ENCODE measurements at regions not wholly inside any gene's neighbourhood (a gene's known extent, or its start where the extent isn't known, plus 50 kb on each side); places are given as distances from the start of the nearest gene placed in this dataset.

DNA sequence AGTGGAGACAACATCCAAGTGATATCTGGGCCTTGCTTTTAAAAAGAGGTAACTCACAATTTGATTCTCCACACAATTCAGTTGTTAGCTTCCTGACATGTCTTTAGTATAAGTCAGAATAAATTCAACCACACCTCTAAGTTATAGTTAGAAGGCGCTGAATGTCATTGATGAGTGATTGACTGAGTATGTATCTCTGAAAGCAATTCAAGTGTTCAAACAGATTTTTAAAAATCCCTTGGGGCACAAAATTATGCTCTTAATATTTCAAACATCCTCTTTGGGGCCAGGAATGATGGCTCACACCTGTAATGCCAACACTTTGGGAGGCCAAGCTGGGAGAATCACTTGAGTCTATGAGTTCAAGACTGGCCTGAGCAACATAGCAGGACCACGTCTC is 137.0 kb upstream of the PRR20A start:
- no peak overlapping the region for H3K4me3 ChIP-seq
- H3K9me3 ChIP-seq = no peaks in the 10 kb centered on the region
- intact Hi-C loops (cut with DNase I) = no loop called here
- no peaks in the 10 kb centered on the region for H3K4me1 ChIP-seq
- no peaks in the 10 kb centered on the region for H3K36me3 ChIP-seq
- H3K27ac ChIP-seq = no peak overlapping the region
- H3K27me3 ChIP-seq = no peaks in the 10 kb centered on the region
- no peak for DNase-seq
- TF ChIP-seq POLR2AphosphoS5 (IDR thresholded peaks at IDR 0.05) (no peak), EP300 (IDR thresholded peaks at IDR 0.05) (no peak), POLR2A (IDR thresholded peaks at IDR 0.05) (no peak)
- TF ChIP-seq, protein P1, sequence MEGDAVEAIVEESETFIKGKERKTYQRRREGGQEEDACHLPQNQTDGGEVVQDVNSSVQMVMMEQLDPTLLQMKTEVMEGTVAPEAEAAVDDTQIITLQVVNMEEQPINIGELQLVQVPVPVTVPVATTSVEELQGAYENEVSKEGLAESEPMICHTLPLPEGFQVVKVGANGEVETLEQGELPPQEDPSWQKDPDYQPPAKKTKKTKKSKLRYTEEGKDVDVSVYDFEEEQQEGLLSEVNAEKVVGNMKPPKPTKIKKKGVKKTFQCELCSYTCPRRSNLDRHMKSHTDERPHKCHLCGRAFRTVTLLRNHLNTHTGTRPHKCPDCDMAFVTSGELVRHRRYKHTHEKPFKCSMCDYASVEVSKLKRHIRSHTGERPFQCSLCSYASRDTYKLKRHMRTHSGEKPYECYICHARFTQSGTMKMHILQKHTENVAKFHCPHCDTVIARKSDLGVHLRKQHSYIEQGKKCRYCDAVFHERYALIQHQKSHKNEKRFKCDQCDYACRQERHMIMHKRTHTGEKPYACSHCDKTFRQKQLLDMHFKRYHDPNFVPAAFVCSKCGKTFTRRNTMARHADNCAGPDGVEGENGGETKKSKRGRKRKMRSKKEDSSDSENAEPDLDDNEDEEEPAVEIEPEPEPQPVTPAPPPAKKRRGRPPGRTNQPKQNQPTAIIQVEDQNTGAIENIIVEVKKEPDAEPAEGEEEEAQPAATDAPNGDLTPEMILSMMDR (IDR thresholded peaks at IDR 0.05) = no peak
- WGBS, 2 donors = 58 to 89% methylated on average over 2 of the region's 2 CpGs

DNA sequence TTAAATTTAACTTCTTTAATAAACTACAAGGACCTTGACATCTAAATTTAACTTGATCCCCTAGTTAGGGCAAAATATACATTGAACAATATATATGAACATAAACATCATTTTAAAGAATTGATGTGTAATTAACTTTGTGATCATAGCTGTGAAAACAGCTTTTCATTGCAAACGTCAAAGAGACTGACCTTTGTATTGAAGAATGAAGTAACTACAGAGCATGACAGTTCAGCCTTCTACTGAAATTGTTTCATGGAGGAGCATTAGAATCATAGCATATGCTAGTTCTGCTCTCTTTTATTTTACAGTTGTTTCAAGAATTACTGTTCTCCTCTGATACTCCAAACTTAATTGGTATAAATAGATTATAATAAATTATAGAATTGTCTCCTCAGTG is 123.4 kb upstream of the PRR20A start:
- intact Hi-C loops (cut with DNase I) = no loop called here
- TF ChIP-seq POLR2AphosphoS5 (IDR thresholded peaks at IDR 0.05) (no peak), EP300 (IDR thresholded peaks at IDR 0.05) (no peak), POLR2A (IDR thresholded peaks at IDR 0.05) (no peak)
- TF ChIP-seq, protein P1 (IDR thresholded peaks at IDR 0.05) = no peak

DNA sequence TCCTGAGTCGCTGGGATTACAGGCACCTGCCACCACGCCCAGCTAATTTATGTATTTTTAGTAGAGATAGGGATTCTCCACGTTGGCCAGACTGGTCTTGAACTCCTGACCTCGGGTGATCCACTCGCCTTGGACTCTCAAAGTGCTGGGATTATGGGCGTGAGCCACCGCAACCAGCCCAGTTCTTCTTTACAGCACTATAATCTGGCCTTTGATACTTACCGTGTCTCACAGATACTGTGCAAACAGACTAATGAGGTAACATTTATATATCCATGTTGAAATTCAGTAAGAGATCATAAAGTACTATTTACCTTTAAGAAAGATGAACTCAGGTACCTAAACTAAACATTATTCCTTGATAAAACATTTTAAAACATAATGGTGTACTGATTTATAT is 121.8 kb upstream of the PRR20A start:
- peaks cover 0 to 1% (median 0%) of the 10 kb centered on the region in 4 donors for H3K9me3 ChIP-seq
- TF ChIP-seq POLR2A (IDR thresholded peaks at IDR 0.05) (no peak), POLR2AphosphoS5 (IDR thresholded peaks at IDR 0.05) (no peak), EP300 (IDR thresholded peaks at IDR 0.05) (no peak)
- TF ChIP-seq, protein P1 (IDR thresholded peaks at IDR 0.05) = no peak
- H3K36me3 ChIP-seq = no peaks in the 10 kb centered on the region
- DNase-seq = no peak
- H3K4me3 ChIP-seq = no peak overlapping the region
- WGBS, 2 donors = 14 to 73% methylated on average over 8 of the region's 8 CpGs
- no peaks in the 10 kb centered on the region for H3K27me3 ChIP-seq
- intact Hi-C loops (cut with DNase I) = no loop called here
- no peaks in the 10 kb centered on the region for H3K4me1 ChIP-seq
- no peak overlapping the region for H3K27ac ChIP-seq

More for the DNA sequence above, 123.4 kb upstream of the PRR20A start:
- H3K27ac ChIP-seq = no peak overlapping the region
- H3K4me3 ChIP-seq = no peak overlapping the region
- 14 to 65% methylated on average over 1 of the region's 1 CpG for WGBS, 2 donors
- no peaks in the 10 kb centered on the region for H3K4me1 ChIP-seq
- H3K27me3 ChIP-seq = no peaks in the 10 kb centered on the region
- peaks cover 0 to 1% (median 0%) of the 10 kb centered on the region in 4 donors for H3K9me3 ChIP-seq
- no peak for DNase-seq
- no peaks in the 10 kb centered on the region for H3K36me3 ChIP-seq

DNA sequence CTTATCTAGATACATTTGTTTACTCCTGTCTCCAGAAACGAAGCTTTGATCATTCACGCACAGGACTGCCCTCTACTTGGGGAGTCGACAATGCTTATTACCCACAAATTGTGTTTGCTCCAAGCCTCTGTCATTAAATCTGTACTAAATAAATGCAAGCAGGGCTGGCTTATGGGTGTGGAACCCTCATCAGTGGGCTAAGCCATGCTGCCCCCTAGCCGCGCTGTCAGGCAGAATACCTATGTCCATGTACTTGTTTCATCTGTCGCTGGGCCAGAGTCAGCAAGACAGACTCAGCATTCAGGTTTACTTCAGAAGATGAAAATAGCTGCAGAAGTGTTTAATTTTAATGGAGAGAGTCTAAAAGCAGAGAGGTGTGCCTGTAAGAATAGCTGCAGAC is 110.0 kb upstream of the PRR20A start:
- H3K27ac ChIP-seq = no peak overlapping the region
- no peaks in the 10 kb centered on the region for H3K36me3 ChIP-seq
- peaks cover 0 to 2% (median 0%) of the 10 kb centered on the region in 4 donors for H3K9me3 ChIP-seq
- no peaks in the 10 kb centered on the region for H3K27me3 ChIP-seq
- no peaks in the 10 kb centered on the region for H3K4me1 ChIP-seq
- TF ChIP-seq POLR2AphosphoS5 (IDR thresholded peaks at IDR 0.05) (no peak), EP300 (IDR thresholded peaks at IDR 0.05) (no peak), POLR2A (IDR thresholded peaks at IDR 0.05) (no peak)
- TF ChIP-seq, protein P1 (IDR thresholded peaks at IDR 0.05) = no peak
- DNase-seq = no peak
- intact Hi-C loops (cut with DNase I) = no loop called here
- 89 to 93% methylated on average over 6 of the region's 6 CpGs for WGBS, 2 donors
- H3K4me3 ChIP-seq = no peak overlapping the region

DNA sequence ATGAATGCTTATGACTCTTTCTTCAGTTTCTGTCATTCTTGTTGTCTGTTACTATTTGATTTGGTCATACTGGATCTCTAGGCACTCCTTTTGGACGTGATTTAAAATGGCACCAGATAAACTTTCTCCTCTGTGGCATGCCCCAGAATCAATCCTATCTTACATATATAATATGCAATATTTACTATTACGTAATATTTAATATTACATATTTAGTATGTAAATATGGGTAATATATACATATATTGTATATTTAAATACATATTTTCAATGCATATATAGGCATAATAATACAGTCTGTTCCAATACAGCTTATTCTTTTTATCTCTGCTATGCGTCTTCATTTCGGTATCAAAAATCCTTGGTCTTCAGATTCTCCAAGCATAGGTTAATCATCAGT is 104.4 kb upstream of the PRR20A start:
- intact Hi-C loops (cut with DNase I) = no loop called here
- Histone ChIP-seq H3K27ac (no peak overlapping the region), H3K9me3 (peaks cover 0 to 2% (median 0%) of the 10 kb centered on the region in 4 donors), H3K4me1 (no peaks in the 10 kb centered on the region), H3K4me3 (no peak overlapping the region), H3K36me3 (no peaks in the 10 kb centered on the region), H3K27me3 (no peaks in the 10 kb centered on the region)
- TF ChIP-seq, protein P1 (IDR thresholded peaks at IDR 0.05) = no peak
- TF ChIP-seq EP300 (IDR thresholded peaks at IDR 0.05) = no peak
- TF ChIP-seq POLR2A (IDR thresholded peaks at IDR 0.05) = no peak
- TF ChIP-seq POLR2AphosphoS5 (IDR thresholded peaks at IDR 0.05) = no peak
- WGBS, 2 donors = 87 to 91% methylated on average over 4 of the region's 4 CpGs
- DNase-seq = no peak

All from sigmoid colon (tissue), 6 donors.